Right atrium auricular region (tissue), 2 donors: ENCODE measurements at regions not wholly inside any gene's neighbourhood (a gene's known extent, or its start where the extent isn't known, plus 50 kb on each side); places are given as distances from the start of the nearest gene placed in this dataset.
A peak's percentile ranks its signal among the peaks of the same experiment; 100 is the strongest.

Source experiments
- DNase-seq: peaks from one replicate; pipeline ENCODE4 v3.0.0-alpha.2; 2019; ENCODE audit warnings: low spot score
- H3K27ac ChIP-seq, 2 donors: fragments of 200-600 bp; sonication (generic); 1 replicate in 1 of 2; 2 replicates in 1 of 2; pipeline ENCODE4 v1.5.1; 2016 to 2019
- H3K27me3 ChIP-seq, 2 donors: fragments of 200-600 bp; sonication (generic); one replicate each; pipeline versions ENCODE4 v1.5.1 to v1.6.0; 2017 to 2019
- H3K36me3 ChIP-seq: fragments of 200-600 bp; sonication (generic); one replicate; pipeline ENCODE4 v1.5.1; 2016
- H3K4me1 ChIP-seq, 2 donors: fragments of 200-600 bp; sonication (generic); one replicate each; pipeline versions ENCODE4 v1.5.1 to v1.6.0; 2017 to 2019
- H3K4me3 ChIP-seq, 2 donors: fragments of 200-600 bp; sonication (generic); 1 replicate in 1 of 2; 2 replicates in 1 of 2; pipeline ENCODE4 v1.5.1; 2017 to 2019; ENCODE audit warnings: mild to moderate bottlenecking in 1 of 2, moderate library complexity in 1 of 2
- H3K9me3 ChIP-seq, 2 donors: fragments of 200-600 bp; sonication (generic); one replicate each; pipeline ENCODE4 v1.5.1; 2019
- microRNA counts, 2 donors: library from miRNA; unstranded; fragments of <30 nt; microRNA quantifications; one replicate each; lab custom pipeline; 2016 to 2017
- microRNA-seq, 2 donors: library from miRNA; unstranded; fragments of <30 nt; microRNA quantifications; one replicate each; pipeline ENCODE4, GENCODE V29; 2016 to 2017; ENCODE audit warnings: borderline number of aligned reads in 2 of 2, borderline replicate concordance in 1 of 2
- TF ChIP-seq, protein P1 (sequence below), 2 donors: fragments of 200-600 bp; sonication (generic); IDR thresholded peaks; one replicate each; pipeline ENCODE4 v1.5.1; 2019; ENCODE audit warnings: antibody characterized with exemption in 2 of 2

DNA sequence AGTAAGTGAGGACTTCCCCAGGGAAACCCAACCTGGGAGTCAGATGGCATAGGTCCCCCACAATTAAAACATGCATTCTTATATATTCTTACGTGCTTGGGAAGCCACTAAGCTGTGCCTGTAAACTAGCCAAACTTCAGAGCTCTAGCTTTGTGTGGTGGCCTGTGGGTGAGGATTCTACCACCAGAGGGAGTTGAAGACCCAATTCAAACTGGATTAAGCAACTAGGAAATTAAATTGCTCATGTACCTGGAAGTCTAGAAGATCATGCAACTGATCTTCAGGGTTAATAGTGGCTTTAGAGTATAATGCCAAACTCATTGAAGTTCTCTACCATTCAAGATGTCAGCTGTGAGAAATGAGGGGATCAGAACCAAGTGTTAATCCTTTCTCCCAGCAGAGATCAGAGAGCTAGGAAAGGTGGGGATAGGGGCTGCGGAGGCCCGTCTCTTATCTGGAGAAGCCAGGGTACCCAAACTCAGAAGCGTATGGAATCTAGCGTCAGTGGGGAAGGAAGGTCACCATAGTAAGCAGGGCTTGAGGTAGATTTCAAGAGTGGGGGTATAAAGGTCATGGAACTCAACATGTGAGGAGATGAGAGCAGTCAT, 53.2 kb upstream of the CCDC85A start:
- no peaks in the 10 kb centered on the region for H3K4me1 ChIP-seq
- H3K36me3 ChIP-seq, result no peaks in the 10 kb centered on the region
- no peak overlapping the region for H3K27ac ChIP-seq
- TF ChIP-seq, protein P1, sequence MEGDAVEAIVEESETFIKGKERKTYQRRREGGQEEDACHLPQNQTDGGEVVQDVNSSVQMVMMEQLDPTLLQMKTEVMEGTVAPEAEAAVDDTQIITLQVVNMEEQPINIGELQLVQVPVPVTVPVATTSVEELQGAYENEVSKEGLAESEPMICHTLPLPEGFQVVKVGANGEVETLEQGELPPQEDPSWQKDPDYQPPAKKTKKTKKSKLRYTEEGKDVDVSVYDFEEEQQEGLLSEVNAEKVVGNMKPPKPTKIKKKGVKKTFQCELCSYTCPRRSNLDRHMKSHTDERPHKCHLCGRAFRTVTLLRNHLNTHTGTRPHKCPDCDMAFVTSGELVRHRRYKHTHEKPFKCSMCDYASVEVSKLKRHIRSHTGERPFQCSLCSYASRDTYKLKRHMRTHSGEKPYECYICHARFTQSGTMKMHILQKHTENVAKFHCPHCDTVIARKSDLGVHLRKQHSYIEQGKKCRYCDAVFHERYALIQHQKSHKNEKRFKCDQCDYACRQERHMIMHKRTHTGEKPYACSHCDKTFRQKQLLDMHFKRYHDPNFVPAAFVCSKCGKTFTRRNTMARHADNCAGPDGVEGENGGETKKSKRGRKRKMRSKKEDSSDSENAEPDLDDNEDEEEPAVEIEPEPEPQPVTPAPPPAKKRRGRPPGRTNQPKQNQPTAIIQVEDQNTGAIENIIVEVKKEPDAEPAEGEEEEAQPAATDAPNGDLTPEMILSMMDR (IDR thresholded peaks at IDR 0.05), result peak; percentile 18 to 64
- DNase-seq, result no peak
- H3K9me3 ChIP-seq, result no peaks in the 10 kb centered on the region
- H3K27me3 ChIP-seq, result no peaks in the 10 kb centered on the region
- no peak overlapping the region for H3K4me3 ChIP-seq

DNA sequence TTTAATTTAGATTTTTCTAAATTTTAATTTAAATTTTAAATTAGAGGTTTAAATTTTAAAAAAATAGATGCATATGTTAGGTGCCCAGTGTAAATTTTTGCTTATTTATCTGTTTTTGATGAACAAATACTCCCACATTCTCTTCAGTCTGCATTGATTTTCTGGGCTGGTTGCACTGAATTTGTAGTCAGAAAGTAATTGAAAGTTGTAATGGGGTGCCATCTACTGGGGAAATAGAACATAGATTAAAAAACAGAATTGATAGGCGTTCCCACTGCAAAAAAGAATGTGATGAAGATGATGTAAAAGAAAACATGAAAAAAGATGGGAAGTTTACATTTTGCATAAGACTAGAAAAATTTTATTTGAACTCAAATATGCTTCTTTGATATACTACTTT, 51.7 kb upstream of the CCDC85A start:
- H3K4me1 ChIP-seq, result no peaks in the 10 kb centered on the region

DNA sequence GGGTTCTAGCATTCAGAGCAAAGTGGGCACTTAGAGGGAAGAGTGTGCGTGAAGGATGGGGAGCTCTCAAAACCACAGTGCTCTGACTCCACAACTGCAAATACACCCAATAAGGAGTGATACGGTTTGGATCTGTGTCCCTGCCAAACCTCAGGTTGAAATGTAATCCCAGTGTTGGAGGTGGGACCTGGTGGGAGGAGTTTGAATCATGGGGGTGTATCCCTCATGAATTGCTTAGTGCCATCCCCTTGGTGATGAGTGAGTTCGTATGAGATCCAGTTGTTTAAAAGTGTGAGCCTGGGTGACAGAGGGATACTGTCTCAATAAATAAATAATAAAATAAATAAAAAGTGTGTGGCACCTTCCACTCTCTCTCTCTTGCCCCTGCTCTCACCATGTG, 50.3 kb upstream of the CCDC85A start:
- TF ChIP-seq, protein P1 (IDR thresholded peaks at IDR 0.05), result no peak

More for the DNA sequence above, 51.7 kb upstream of the CCDC85A start:
- no peaks in the 10 kb centered on the region for H3K9me3 ChIP-seq
- no peak for DNase-seq
- H3K36me3 ChIP-seq, result no peaks in the 10 kb centered on the region
- H3K27ac ChIP-seq, result no peak overlapping the region
- no peak overlapping the region for H3K4me3 ChIP-seq
- H3K27me3 ChIP-seq, result no peaks in the 10 kb centered on the region
- TF ChIP-seq, protein P1 (IDR thresholded peaks at IDR 0.05), result peak; percentile 29 to 61

DNA sequence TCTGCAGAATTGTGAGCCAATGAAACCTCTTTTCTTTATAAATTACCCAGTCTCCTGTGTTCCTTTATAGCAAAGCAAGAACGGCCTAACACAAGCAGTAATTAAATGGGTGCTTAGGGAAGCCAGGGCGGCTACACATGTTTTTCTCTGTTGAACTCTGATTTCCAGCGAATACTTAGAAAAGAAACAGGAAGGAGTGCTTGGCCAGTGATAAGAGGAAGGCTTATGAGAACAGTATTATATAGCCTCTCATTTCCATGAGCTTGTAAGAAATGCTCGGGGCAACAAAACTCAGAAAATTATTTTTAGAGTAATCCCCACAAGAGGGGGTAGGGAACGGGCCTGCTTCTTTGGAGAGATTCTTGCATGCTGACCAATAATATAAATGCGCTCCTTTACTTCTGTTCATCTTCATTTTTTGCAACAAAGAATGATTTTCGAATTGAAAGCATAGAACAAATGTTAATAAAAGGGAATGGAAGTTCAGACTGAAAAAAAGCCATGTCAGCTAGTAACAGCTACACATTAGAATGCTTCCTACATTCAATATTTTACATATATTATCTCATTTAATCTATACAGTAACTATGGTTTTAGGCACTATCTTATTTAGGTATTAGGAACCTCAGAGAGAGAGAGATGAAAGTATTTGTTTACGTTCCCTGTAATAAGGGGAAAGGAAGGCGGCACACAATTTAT, 49.7 kb upstream of the CCDC85A start:
- no peaks in the 10 kb centered on the region for H3K9me3 ChIP-seq
- DNase-seq, result no peak
- H3K27me3 ChIP-seq, result no peaks in the 10 kb centered on the region
- no peak overlapping the region for H3K4me3 ChIP-seq
- no peaks in the 10 kb centered on the region for H3K4me1 ChIP-seq
- H3K36me3 ChIP-seq, result no peaks in the 10 kb centered on the region
- TF ChIP-seq, protein P1 (IDR thresholded peaks at IDR 0.05), result no peak
- no peak overlapping the region for H3K27ac ChIP-seq

More for the DNA sequence above, 50.3 kb upstream of the CCDC85A start:
- Histone ChIP-seq H3K4me1 (no peaks in the 10 kb centered on the region), H3K27me3 (no peaks in the 10 kb centered on the region), H3K4me3 (no peak overlapping the region), H3K9me3 (no peaks in the 10 kb centered on the region), H3K36me3 (no peaks in the 10 kb centered on the region), H3K27ac (no peak overlapping the region)
- DNase-seq, result no peak

MicroRNAs encoded in the stretch of these regions (microRNA counts, 767-probe panel; counts per million panel counts)
- microRNA hsa-miR-216a (lab: Ali Mortazavi, UCI) (0 to 2,162 counts per million in 2 donors), microRNA hsa-miR-216b (lab: Ali Mortazavi, UCI) (0 to 2,054 counts per million in 2 donors), microRNA hsa-miR-217 (lab: Ali Mortazavi, UCI) (0 to 1,713 counts per million in 2 donors)

Small RNA genes lying in the stretch of these regions (microRNA-seq; reads per million reads assigned to microRNA genes)
- gene MIR216A (2.8 to 5.7 reads per million in 2 donors), gene MIR216B (0.71 reads per million in 2 donors), gene MIR217 (14.1 to 14.2 reads per million in 2 donors)
